HCT116 (cell line): ENCODE measurements at regions not wholly inside any gene's neighbourhood (a gene's known extent, or its start where the extent isn't known, plus 50 kb on each side); places are given as distances from the start of the nearest gene placed in this dataset.

Source experiments
- CTCF ChIP-seq, 3 experiments: fragments of 200-600 bp in 1 of 3; sonication (generic) in 1 of 3; IDR thresholded peaks in 2 of 3; conservative IDR thresholded peaks in 1 of 3; 2 replicates each; pipeline ENCODE4 v1.5.1; 2012 to 2017; ENCODE audit warnings: low read depth in 2 of 3, low read length in 2 of 3, antibody characterized with exemption in 1 of 3, borderline replicate concordance in 1 of 3, control low read depth in 1 of 3, mild to moderate bottlenecking in 1 of 3, mixed read lengths in 1 of 3, mixed run types in 1 of 3, moderate library complexity in 1 of 3; ENCODE audit not compliant: insufficient read depth in 1 of 3
- EGR1 ChIP-seq: IDR thresholded peaks from 2 replicates; pipeline ENCODE4 v1.6.1; 2012; ENCODE audit warnings: low read depth
- JUND ChIP-seq: IDR thresholded peaks from 2 replicates; pipeline ENCODE4 v1.6.1; 2012
- POLR2A ChIP-seq: IDR thresholded peaks from 2 replicates; pipeline ENCODE4 v1.7.0; 2011; ENCODE audit warnings: borderline replicate concordance; ENCODE audit not compliant: insufficient read depth, insufficient read length; ENCODE audit errors: extremely low read depth
- POLR2AphosphoS5 ChIP-seq: IDR thresholded peaks from 2 replicates; pipeline ENCODE4 v1.6.1; 2011; ENCODE audit warnings: mild to moderate bottlenecking, low read depth, low read length, moderate library complexity
- REST ChIP-seq: IDR thresholded peaks from 2 replicates; pipeline ENCODE4 v1.6.1; 2012; ENCODE audit warnings: low read depth
- ZBTB33 ChIP-seq: IDR thresholded peaks from 2 replicates; pipeline ENCODE4 v1.6.1; 2011; ENCODE audit warnings: mild to moderate bottlenecking, low read length, moderate library complexity; ENCODE audit not compliant: insufficient replicate concordance; ENCODE audit errors: extremely low read depth
- TF ChIP-seq, protein P1 (sequence below): IDR thresholded peaks from 2 replicates; pipeline ENCODE4 v1.6.1; 2012

- TF ChIP-seq CTCF (IDR thresholded peaks at IDR 0.05 in 2 of 3, conservative IDR thresholded peaks at IDR 0.05 in 1 of 3; ENCODE audit: borderline replicate concordance in 1 of 3, insufficient read depth in 1 of 3, low read depth in 2 of 3, low read length in 2 of 3): no peak
- no peak for TF ChIP-seq ZBTB33
- TF ChIP-seq REST: no peak
- TF ChIP-seq POLR2A: no peak
- TF ChIP-seq POLR2AphosphoS5: no peak
- TF ChIP-seq, protein P1, sequence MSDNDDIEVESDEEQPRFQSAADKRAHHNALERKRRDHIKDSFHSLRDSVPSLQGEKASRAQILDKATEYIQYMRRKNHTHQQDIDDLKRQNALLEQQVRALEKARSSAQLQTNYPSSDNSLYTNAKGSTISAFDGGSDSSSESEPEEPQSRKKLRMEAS: no peak
- no peak for TF ChIP-seq JUND
- no peak for TF ChIP-seq EGR1
Observed at GRCh38 chr3:61449327-61450040, 111.9 kb upstream of the PTPRG start.
